ENCODE measurements at regions not wholly inside any gene's neighbourhood (a gene's known extent, or its start where the extent isn't known, plus 50 kb on each side); places are given as distances from the start of the nearest gene placed in this dataset.
"Not testable (repeated sequence)": the region's sequence is repeated elsewhere in the genome, so short reads cannot be mapped to it uniquely, and the experiment has no call there.

DNA sequence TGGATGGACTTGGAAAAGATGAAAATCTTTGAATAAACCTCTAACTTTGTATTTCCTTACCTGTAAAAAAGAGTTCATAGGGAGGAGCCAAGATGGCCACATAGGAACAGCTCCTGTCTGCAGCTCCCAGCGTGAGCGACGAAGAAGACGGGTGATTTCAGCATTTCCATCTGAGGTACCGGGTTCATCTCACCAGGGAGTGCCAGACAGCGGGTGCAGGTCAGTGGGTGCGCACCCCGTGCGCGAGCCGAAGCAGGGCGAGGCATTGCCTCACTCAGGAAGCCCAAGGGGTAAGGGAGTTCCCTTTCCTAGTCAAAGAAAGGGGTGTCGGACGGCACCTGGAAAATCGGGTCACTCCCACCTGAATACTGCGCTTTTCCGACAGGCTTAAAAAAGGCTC lies 191.3 kb upstream of the DDX18 start:
- not testable (repeated sequence) for DNase-seq (ENCODE audit: low read depth)

DNA sequence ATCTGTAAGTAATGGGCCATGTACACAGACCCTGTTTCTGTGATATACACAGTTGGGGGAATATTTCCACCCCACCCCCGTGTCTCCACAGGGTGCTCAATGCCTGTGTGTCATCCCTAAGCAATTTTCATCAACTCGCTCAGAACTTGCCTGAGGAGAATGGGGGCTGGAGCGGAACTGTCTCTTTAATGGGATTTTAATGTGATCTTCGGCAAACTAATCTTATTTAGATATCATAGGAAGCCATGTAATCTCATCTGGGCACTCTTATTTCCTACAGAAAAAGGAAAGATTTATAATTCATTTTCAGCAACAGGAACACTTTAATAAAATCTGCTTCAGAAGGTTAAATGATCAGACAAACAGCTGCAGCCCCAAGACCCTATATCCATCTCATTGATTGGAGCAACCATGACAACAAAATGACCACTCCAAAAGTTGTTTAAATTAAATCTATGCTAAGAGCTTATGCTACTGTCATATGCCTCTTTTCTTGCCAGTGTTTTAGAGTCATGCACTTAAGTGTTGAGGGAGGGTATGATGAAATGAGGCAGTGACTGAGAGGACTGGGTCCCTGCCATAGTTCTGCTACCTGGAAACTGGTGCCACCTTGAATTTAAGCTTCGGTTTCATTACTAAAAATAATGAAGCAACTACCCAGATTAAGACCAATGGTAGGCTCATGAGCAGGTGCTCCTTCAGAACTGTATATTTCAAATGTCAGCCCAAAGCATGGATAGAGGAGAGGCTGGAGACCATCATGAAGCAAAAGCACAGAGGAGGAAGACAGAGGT lies 183.1 kb upstream of the DDX18 start:
- no peak for DNase-seq (ENCODE audit: low read depth)

DNA sequence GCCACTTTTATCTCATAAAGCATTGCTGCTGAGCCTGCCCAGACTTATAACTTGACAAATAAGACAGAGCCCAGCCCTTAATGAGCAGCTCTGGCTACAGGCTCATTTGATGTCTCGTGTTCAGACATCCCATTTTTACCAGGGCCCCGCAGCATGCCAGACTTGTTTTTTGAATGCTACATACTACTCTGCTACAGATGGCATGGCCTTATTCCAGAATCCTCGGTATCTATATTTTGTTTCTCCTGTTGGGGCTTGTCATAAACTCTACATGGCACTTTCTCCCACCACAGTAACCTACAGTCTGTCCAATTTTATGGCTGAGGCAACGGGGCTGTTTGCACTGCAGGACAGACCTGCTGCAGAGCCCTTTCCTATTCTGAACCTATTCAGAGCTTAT lies 179.0 kb upstream of the DDX18 start:
- DNase-seq (ENCODE audit: low read depth), result no peak

DNA sequence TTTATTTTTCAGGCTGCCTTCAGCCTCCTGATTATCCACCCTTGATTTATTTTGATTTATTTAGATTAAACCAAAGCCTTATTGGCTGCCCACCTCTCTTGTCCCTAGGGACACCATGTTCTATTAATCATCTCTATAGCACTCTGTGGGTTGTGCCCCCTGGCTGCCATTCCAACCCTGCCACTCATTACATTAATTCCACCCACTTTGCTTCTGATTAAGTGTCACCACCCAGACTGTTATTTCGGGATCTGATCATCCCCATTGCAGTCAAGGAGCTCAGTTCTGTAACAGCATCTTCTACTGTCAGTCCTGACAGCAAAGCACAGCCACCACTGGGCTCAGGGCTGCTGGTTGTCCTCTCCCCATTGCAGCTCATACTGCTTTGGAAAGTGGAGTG lies 175.1 kb upstream of the DDX18 start:
- no peak for DNase-seq (ENCODE audit: low read depth)

DNA sequence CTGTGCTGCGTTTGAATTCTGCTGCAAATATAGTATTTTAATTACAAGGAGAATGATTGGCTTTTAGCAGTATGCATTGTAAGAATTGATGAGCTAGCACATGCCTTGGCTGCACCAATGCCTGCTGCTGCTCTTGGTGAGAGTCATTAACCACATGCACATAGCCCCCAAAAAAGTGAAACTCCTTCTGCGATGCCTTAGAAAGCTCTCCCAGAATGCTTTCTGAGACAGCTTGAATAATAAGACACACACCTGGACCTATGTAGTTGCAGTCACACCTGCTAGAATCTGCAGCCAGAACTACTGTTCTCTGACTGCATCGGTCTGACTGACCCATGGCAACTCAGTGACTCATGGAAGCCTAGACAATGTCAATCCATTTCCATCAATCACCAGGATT lies 170.1 kb upstream of the DDX18 start:
- DNase-seq (ENCODE audit: low read depth), result no peak

DNA sequence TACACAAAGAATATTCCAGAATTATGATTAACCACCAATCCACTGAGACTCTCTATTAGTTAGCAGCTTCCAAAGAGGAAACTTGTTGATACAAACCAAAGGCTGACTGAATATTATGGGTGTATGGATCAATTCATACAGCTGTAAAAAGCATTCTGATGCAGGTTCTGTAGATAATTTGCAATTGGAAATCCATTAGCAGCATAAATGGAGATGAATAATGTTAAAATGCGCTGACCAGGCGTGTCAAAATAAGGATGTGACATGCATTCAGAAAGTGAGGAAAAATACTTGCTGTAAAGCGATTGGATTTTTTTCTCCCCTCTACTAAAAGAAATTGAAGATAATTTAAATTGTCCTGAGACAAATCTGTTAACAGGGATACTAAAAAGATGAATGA lies 169.0 kb upstream of the DDX18 start:
- no peak for DNase-seq (ENCODE audit: low read depth)

DNA sequence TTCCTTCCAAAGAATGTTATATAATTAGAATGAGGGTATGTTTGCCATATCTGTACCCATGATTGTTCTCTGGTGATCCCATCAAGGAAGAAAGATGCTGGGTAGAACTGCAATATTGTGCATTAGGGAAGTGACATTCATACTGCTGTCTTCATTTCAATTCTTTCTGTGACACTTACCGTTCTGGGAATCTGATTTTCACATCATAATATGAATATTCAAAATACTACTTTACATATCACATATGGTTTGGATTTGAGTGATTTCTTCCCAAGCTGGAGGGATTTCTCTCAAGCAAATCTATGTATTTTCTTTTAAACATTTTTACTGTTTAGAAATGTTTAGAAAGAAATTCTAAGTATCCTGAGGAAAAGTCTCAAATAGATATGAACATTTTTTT lies 168.4 kb upstream of the DDX18 start:
- no peak for DNase-seq (ENCODE audit: low read depth)

DNA sequence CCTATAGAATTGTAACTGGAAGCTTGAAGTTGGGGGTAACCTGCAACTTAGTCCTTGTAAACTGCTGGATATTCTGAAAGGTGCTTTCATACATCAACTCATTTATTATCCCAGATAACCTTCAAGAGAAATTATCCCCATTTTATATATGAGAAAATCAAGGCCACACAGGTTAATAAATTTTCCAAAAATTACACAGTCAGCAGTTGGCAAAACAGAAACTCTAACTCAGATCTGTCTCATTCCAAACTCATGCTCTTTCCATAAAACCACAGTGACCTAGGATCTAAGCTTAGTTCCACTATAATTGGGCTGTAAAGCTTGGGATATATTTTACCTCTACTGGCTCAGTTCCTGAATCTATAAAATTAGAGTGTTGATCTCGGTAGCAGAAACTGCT lies 167.6 kb upstream of the DDX18 start:
- DNase-seq (ENCODE audit: low read depth), result no peak

DNA sequence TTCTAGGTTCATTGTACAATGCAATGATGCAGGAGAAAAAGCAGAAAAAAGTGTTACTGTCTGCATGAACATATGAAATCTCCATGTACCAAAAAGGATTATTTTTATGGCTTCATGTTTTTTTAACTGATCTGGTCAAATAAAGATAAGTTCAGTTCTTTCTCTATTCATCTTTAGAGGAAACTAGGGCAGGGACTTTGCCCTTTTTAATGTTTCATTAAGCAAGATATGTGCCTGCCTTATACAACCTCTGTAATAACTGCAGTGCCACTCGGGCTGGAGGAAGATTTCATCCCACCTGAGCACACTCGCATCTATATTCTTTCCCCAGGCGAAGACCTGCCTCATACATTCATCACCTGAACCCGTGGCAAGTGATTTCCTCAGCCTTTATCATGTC lies 157.9 kb upstream of the DDX18 start:
- no peak for DNase-seq (ENCODE audit: low read depth)

DNA sequence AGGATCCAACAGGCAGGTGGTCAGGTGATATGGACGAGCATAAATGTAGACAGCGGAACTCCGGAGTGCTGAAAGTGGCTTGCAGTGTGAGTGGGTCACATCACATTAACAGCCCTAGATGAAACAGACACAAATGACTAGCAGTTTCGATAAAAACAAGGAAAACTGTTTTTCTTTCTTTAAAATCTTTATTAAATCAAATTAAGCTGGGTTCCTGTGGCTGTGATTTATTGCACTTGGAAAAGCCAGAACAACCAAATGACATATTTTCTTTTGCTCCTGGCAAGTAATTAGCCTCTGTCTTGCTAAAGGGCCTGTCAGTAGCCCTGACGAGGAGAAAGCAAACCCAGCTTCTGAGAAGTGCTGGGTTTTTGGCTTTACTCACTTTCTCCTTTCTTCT lies 152.9 kb upstream of the DDX18 start:
- DNase-seq (ENCODE audit: low read depth), result no peak

DNA sequence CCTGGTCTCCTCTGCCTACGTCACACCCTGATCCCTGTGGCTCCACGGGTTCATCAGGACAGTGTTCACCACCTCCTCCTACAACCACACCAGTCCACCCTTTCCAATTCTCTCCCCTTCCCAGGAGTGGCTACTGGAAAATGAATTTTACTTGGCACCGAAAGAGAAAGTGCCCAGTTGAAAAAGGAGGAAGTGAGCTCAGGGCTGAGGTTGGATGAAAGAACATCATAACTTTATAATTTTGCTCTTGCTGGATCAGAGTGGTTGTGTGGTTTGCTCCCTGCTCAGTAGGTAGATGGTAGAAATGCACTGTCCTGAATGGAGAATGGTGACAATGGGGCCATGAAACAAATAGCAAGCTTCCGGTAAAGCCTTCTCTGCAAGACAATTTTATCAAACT lies 140.3 kb upstream of the DDX18 start:
- DNase-seq (ENCODE audit: low read depth), result no peak

DNA sequence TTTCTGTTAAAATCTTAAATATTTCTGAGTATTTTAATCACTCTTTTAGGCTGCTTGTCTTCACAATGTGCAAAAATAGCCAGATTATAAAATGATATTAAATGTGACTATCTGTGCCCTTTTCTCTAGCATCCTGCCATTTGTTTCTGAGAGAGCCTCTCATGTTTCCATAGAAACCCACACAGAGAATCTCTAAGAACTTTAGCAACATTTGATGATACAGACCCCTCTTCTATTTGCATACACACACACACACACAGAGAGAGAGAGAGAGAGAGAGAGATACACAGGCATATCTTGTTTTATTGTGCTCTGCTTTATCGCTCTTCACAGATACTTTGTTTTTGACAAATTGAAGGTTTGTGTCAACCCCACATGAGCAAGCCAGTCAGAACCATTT lies 134.5 kb upstream of the DDX18 start:
- no peak for DNase-seq (ENCODE audit: low read depth)

DNA sequence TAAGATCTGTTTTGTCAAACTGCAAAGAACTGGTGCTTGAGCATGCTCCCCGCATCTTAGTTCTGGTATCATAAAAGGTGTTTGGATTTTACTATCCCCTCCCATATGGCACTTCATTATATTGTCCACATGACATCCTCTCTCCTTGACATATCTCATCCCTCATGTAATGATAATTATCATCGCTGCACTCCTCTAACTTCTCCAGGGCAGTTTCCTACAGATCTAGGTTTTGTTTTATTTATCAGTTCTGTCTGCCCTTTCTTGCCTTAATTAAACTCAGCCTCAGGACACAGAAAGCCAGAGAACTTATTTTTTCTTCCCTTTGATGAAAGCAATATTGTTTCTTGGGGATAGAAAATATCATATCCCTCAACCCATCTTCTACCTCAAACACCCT lies 129.6 kb upstream of the DDX18 start:
- DNase-seq (ENCODE audit: low read depth), result no peak

DNA sequence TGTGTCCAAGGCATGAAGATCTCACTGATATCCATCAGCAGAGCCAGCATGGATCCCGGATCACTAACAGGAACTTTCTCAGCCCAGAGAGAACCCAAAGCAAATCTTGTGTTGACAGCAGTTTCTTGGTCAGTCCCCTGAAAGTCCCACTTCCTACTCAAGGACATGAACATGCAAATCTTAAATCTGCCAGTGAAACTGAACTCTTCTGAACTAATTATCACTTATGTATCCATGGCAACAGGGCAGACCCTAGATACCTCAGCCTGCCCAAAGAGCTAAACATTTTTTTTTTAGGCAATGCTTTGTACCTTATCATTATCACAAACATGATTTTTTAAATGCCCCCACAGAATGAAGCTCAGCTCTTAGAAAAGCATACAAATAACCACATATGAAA lies 127.8 kb upstream of the DDX18 start:
- DNase-seq (ENCODE audit: low read depth), result no peak

DNA sequence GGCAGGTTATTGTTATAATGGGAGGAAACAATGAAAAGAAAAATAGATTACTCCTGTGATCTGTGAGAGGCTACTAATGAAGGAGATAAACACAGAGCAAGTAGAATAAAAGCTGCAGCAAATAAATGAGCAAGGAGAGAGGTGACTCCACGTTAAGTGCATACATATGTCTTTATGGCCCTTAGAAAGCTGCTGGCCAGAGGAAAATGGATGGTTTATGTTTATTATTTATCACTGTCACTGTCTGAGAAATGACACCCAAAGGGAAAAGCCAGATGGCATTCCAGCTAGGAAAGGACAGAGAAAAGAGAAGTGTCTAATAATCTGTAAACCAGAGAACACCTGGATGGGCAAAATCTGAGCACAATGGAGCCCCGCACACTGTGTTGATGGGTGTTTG lies 122.9 kb upstream of the DDX18 start:
- no peak for DNase-seq (ENCODE audit: low read depth)

DNA sequence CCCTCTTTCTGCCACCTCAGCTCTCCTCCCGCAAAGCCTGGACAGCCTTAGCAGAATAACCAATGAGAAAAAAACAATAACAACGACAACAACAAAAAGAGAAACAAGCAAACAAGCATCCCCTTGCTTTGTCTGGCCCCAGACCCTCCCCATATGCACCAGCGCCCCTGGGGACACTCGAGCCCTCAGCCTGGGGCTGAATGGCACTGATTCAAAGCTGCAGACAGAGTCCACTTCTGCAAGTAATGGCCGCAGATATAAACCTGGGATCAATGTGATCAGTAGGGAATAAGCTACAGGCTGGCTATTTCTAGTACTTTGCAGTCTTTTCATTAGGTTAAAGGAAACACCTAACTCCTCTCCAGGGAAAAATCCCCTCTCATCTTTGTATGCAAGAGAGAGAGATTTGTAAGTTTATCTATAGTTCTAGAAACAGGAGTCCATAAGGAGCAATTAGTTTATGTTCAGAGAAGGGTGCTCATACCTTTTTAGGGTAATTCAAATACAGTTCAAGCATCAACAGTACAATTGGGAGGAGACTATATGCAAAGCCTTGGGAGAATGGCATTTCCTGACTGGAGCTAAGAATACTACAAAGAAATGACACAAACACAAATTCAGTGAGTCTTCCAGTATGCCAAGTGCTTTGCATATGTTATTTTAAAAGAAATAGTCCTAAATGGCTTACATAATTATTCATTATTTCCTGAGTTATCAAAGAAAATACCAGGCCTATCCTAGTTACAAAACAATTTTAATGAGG lies 122.3 kb upstream of the DDX18 start:
- DNase-seq (ENCODE audit: low read depth), result no peak

DNA sequence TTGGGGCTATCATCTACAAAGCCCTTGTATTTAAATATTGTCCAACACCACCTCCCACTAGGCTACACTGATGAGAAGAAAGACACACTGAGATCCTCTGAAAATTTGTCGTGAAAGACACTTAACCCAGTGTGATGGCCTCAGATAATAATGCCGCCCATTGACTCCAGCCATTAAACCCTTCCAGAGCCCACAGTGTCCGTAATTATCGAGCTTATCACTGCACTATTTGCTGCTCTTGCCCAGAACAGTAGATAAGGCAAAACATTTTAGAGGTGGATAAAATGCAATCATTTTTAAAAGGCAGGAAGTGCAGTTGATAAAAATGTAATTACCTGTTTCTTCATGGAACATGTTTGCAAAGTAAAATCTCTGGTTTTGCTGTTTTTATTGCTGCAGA lies 121.3 kb upstream of the DDX18 start:
- no peak for DNase-seq (ENCODE audit: low read depth)

DNA sequence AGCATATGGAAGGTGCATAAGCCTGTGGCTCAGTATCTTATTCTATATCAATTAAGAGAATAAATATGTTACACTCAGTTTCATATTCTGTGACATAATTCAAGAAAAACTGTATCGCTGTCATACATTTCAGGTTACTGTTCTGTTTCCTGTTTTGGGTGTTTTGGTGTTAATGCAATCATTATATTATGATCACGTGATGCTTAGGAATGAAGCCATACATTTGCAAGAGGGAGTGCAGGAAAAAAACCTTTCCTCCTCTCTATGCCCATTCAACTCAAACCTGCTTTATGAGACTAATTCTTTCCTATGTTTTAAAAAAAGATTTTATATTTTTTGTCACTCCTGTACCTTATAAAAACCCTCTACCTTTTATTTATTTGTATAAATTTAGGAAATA lies 120.8 kb upstream of the DDX18 start:
- no peak for DNase-seq (ENCODE audit: low read depth)

DNA sequence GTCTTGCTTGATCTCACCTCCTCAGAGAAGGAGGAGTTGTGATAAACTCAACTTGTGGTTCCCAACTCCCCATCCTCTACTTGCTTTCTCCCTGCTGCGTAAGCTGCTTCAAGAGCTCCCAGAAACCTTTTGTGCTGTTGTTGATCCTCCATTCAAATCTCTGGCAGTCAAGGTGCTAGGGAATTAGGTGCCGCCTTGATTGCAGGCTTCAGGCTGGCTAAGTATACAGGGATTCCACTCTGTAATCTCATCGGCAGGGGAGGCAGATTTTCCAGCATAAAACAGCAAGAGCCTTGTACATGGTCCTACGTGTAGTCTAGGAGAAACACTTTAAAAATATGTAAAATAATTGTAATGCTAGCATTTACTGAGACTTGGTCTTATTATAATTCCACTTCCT lies 116.2 kb upstream of the DDX18 start:
- DNase-seq (ENCODE audit: low read depth), result no peak

DNA sequence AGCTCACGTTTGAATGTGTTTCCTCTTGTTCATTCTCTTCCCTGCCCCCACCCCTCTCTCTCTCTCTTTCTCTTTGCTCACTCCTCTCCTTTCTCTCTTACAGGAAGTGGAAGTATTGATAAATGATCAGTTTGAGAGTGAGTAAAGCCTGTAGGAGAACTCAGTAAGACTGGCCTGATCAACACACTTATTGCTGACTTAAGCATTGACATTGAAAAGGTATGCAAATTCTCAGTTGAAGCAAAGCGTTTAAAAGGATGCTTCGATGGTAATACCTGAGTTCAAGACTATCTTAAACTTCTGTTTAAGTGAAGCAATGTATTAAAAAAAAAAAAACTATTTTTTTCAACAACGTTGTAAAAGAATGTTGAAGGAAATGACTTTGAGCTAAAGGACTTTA lies 115.7 kb upstream of the DDX18 start:
- DNase-seq (ENCODE audit: low read depth), result no peak

DNA sequence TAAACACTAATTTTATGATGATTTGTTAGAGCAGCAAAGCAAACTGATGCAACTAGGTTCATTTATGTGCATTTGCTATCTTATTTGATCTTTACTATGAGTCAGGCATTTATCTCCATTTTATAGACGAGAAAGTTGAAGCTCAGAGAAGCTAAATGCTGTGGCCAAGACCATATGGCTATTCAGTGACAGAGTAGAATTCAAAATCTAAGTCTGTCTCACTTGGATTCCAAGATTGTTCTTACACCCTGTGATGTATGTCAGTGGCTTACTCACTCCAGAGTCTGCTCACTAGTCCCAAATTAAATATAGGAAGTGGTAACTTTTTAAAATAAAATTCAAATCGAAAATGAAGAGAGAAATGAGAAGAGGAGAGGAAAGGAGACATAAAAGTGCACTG lies 114.0 kb upstream of the DDX18 start:
- no peak for DNase-seq (ENCODE audit: low read depth)

DNA sequence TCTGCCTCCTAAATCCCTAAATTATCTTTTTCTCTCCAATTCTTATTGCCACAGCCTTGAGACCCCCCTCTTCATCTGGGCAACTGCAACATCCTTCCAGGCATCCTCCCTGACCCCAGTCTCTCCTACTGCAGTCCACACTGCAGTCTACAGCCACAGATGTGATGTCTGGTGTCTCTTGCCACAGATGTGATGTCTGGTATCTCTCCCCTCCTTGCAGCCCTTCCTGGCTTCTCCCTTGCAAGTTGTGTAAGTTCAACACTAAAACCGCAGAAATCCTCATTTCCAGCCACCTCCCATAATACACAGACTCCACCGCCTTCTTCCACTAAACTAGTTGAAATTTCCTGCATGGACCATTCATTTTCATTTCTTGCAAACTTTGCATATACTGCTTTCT lies 113.1 kb upstream of the DDX18 start:
- DNase-seq (ENCODE audit: low read depth), result no peak

DNA sequence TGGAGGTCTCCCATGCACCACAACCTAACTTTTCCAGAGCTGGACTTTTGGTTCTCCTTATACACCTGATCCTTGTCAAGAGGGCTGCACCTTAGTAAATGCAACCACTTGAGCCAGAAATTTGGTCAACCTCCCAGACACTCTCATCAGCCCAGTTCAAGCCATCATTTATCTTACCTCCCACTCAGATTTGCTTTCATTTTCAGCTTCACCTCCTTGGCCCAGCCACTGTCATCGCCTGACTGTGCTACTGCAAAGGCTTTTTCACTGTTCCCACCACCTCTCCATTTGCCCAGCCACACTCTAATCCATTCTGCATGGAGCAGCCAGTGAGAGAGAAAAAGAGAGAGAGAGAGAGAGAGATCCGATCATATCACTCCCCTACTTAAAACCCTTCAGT lies 112.4 kb upstream of the DDX18 start:
- no peak for DNase-seq (ENCODE audit: low read depth)
